ENCODE measurements at regions not wholly inside any gene's neighbourhood (a gene's known extent, or its start where the extent isn't known, plus 50 kb on each side); places are given as distances from the start of the nearest gene placed in this dataset.
"Not testable (repeated sequence)": the region's sequence is repeated elsewhere in the genome, so short reads cannot be mapped to it uniquely, and the experiment has no call there.

DNA sequence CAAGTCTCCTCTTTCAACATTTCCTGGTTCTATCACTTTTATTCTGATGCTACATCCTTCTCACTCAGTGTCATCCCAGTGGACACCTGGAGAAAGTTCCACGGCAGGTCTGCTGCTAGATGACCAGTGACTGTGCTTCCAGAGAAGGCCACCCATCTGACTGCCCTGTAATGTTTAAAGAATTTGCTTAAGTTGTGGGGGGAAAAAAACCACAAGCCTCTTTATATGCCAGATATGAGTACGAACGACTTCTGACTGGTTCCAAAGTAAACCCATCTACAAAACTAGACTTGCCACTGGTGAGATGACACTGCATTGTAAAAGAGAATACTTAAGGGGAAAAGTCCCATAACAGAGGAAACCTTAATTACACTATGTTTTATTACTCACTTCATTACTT, 69.6 kb upstream of the VWC2 start:
- TF ChIP-seq CTCF (IDR thresholded peaks at IDR 0.05; ENCODE audit: extremely low read depth, missing control alignments): no peak
- no peak for DNase-seq (ENCODE audit: low spot score)

DNA sequence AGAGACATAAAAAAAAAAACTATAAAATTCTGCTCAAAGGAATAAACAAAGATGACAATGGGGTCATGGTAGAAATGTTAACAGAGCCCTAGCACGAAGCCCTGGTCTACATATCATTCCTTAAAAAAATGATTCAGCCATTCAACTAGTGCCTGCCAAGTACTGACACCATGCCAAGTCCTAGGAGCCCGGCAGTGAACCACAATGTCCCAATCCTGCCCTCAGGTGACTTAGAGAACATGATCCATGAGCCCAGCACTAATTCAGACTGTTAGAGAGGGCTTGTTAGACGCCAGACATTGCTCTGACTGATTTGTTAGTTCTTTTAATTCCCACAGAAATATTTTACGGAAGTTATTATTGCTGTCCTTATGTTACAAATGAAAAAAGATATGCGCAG, 67.3 kb upstream of the VWC2 start:
- TF ChIP-seq CTCF (IDR thresholded peaks at IDR 0.05; ENCODE audit: extremely low read depth, missing control alignments): no peak
- no peak for DNase-seq (ENCODE audit: low spot score)

DNA sequence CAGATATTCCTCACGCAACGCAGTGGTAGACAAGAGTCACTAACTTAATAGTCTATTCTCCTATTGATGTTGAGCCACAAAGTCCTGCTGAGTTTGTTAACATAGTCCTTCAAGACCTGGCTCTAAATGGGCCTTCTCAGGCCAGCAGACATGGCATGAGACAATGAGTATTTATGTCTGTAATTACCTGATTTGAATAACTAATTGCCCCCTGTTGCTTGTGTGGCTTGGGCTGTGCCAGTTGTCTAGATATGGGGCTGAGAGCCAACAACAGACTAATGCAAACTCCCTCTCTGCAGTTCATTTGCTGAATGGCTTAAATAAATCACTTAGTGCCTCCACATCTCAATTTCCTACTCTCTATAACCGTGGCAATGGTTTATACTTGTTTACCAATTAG, 65.5 kb upstream of the VWC2 start:
- TF ChIP-seq CTCF (IDR thresholded peaks at IDR 0.05; ENCODE audit: extremely low read depth, missing control alignments): no peak
- DNase-seq (ENCODE audit: low spot score): no peak

DNA sequence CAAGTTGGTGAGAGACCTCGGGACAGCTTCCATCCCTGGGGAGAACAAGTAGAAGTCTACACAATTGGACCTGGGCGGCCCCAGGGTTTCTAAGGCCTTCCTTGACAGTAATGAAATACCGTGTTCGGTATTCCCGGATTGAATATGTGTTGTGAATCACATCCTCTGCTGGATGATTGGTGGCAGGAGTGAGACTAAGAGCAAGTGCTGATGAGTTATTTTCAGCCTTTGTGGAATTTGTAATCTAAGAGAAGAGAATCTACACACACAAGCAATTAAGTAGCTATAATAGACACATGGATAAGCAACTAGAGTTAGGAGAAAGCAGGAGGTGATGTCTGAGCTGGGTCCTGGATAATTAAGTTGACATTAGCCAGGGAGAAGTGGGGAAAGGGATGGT, 64.8 kb upstream of the VWC2 start:
- TF ChIP-seq CTCF (IDR thresholded peaks at IDR 0.05; ENCODE audit: extremely low read depth, missing control alignments): no peak
- DNase-seq (ENCODE audit: low spot score): no peak

GRCh38 chr7:49711072-49711723, 62.2 kb upstream of the VWC2 start:
- DNase-seq (ENCODE audit: low spot score): not testable (repeated sequence)

- no peak for TF ChIP-seq CTCF (IDR thresholded peaks at IDR 0.05; ENCODE audit: extremely low read depth, missing control alignments)
- no peak for DNase-seq (ENCODE audit: low spot score)
Observed at GRCh38 chr7:49714182-49714581, 59.3 kb upstream of the VWC2 start.

GRCh38 chr7:49715486-49715885, 58.0 kb upstream of the VWC2 start:
- TF ChIP-seq CTCF (IDR thresholded peaks at IDR 0.05; ENCODE audit: extremely low read depth, missing control alignments): no peak
- no peak for DNase-seq (ENCODE audit: low spot score)

DNA sequence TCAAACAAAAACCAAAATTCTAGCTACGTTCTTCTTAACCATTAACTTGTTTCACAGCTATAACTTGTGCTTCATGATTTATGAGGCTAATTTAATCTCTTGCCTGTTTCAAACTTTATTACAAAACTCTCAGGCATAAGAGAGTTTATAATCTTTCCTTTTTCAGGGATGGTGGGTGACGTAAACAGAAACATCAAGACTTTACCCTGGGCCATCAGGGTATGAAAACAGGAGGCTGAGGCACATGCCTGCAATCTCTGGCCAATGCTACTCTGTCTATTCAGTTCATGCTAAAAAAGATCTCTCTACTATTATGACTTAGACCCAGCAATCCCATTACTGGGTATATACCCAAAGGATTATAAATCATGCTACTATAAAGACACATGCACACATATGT, 55.9 kb upstream of the VWC2 start:
- no peak for TF ChIP-seq CTCF (IDR thresholded peaks at IDR 0.05; ENCODE audit: extremely low read depth, missing control alignments)

More for the DNA sequence above, 55.9 kb upstream of the VWC2 start:
- no peak for DNase-seq (ENCODE audit: low spot score)

Measured in GM20000 (cell line).